Cardiac muscle cell (in vitro differentiated cells and primary cell): ENCODE measurements at regions not wholly inside any gene's neighbourhood (a gene's known extent, or its start where the extent isn't known, plus 50 kb on each side); places are given as distances from the start of the nearest gene placed in this dataset.

Source experiments
- DNase-seq, 2 donors: peaks; one replicate each; pipeline versions ENCODE4 v3.0.0 to v3.0.0-alpha.2; 2010 to 2017; ENCODE audit warnings: low read depth in 1 of 2, low spot score in 1 of 2
- H3K27ac ChIP-seq: fragments of 200-600 bp; sonication (generic); 2 replicates; pipeline ENCODE4 v1.5.1; 2016
- H3K27me3 ChIP-seq: fragments of 200-600 bp; sonication (generic); 2 replicates; pipeline ENCODE4 v1.6.0; 2016; ENCODE audit warnings: control low read depth
- H3K36me3 ChIP-seq: fragments of 200-600 bp; sonication (generic); 2 replicates; pipeline ENCODE4 v1.5.1; 2016; ENCODE audit warnings: control low read depth
- H3K4me1 ChIP-seq: fragments of 200-600 bp; sonication (generic); 2 replicates; pipeline ENCODE4 v1.8.1; 2017; ENCODE audit warnings: low read depth, mild to moderate bottlenecking, mixed run types
- H3K4me3 ChIP-seq: fragments of 200-600 bp; sonication (generic); 2 replicates; pipeline ENCODE4 v1.5.1; 2016; ENCODE audit warnings: mild to moderate bottlenecking
- H3K9me3 ChIP-seq: fragments of 200-600 bp; sonication (generic); 2 replicates; pipeline ENCODE4 v1.5.1; 2017; ENCODE audit warnings: low read depth, mild to moderate bottlenecking, control low read depth
- TF ChIP-seq, protein P1 (sequence below): IDR thresholded peaks from 2 replicates; pipeline ENCODE4 v1.5.1; 2012; ENCODE audit warnings: low read depth, mild to moderate bottlenecking, low read length

GRCh38 chr10:56771343-56771742 lies 410.3 kb upstream of the ZWINT start:
- no peak overlapping the region for H3K27ac ChIP-seq
- TF ChIP-seq, protein P1, sequence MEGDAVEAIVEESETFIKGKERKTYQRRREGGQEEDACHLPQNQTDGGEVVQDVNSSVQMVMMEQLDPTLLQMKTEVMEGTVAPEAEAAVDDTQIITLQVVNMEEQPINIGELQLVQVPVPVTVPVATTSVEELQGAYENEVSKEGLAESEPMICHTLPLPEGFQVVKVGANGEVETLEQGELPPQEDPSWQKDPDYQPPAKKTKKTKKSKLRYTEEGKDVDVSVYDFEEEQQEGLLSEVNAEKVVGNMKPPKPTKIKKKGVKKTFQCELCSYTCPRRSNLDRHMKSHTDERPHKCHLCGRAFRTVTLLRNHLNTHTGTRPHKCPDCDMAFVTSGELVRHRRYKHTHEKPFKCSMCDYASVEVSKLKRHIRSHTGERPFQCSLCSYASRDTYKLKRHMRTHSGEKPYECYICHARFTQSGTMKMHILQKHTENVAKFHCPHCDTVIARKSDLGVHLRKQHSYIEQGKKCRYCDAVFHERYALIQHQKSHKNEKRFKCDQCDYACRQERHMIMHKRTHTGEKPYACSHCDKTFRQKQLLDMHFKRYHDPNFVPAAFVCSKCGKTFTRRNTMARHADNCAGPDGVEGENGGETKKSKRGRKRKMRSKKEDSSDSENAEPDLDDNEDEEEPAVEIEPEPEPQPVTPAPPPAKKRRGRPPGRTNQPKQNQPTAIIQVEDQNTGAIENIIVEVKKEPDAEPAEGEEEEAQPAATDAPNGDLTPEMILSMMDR = no peak
- H3K36me3 ChIP-seq = no peaks in the 10 kb centered on the region
- no peaks in the 10 kb centered on the region for H3K4me1 ChIP-seq
- H3K27me3 ChIP-seq = no peaks in the 10 kb centered on the region
- H3K4me3 ChIP-seq = no peak overlapping the region
- no peak for DNase-seq
- H3K9me3 ChIP-seq = no peaks in the 10 kb centered on the region

- Histone ChIP-seq H3K4me1 (no peaks in the 10 kb centered on the region), H3K9me3 (no peaks in the 10 kb centered on the region), H3K27ac (no peak overlapping the region), H3K4me3 (no peak overlapping the region), H3K27me3 (no peaks in the 10 kb centered on the region), H3K36me3 (no peaks in the 10 kb centered on the region)
- TF ChIP-seq, protein P1 = no peak
- DNase-seq = no peak
Observed at GRCh38 chr10:56763090-56763489, 402.0 kb upstream of the ZWINT start.

DNA sequence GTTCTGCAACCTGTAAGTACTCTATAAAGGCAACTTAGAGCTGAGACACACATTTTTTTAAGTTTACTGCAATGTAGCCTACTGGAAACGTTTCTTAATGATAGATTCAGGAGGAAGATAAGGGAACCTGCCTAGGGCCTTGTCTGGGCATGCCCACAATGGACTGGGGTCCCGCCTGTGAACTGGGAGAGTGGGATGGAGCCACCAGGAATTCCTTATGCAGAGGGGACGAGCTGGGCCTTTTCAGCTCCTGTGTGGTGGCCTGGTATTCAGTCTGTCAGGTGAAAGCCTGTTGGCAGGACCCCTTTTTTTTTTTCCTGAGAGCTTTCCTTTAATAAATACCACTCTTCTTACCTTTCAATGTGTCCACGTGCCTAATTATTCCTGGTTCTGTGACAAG lies 384.4 kb upstream of the ZWINT start:
- Histone ChIP-seq H3K27ac (no peak overlapping the region), H3K36me3 (no peaks in the 10 kb centered on the region), H3K27me3 (no peaks in the 10 kb centered on the region), H3K9me3 (no peaks in the 10 kb centered on the region), H3K4me3 (no peak overlapping the region), H3K4me1 (no peaks in the 10 kb centered on the region)
- no peak for DNase-seq
- TF ChIP-seq, protein P1 = no peak

GRCh38 chr10:56728349-56728748 lies 367.3 kb upstream of the ZWINT start:
- no peak for DNase-seq
- Histone ChIP-seq H3K36me3 (no peaks in the 10 kb centered on the region), H3K4me3 (no peak overlapping the region), H3K4me1 (no peaks in the 10 kb centered on the region), H3K27me3 (no peaks in the 10 kb centered on the region), H3K9me3 (no peaks in the 10 kb centered on the region), H3K27ac (no peak overlapping the region)
- TF ChIP-seq, protein P1 = no peak

DNA sequence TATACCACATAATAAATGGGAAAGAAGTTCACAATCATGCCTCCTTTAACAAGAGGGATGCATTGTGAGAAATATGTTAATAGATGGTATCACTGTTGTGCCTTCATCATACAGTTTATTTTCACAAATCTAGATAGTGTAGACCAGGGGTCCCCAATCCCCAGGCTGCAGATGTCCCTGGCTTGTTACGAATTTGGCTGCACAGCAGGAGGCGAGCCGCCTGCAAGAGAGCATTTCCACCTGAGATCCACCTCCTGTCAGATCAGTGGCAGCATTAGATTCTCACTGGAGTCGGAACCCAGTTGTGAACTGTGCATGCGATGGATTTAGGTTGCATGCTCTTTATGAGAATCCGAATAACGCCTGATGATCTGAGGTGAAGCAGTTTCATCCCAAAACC lies 361.9 kb upstream of the ZWINT start:
- Histone ChIP-seq H3K36me3 (no peaks in the 10 kb centered on the region), H3K27me3 (no peaks in the 10 kb centered on the region), H3K9me3 (no peaks in the 10 kb centered on the region), H3K4me1 (no peaks in the 10 kb centered on the region), H3K27ac (no peak overlapping the region), H3K4me3 (no peak overlapping the region)
- no peak for DNase-seq
- TF ChIP-seq, protein P1 = no peak

- Histone ChIP-seq H3K27ac (no peak overlapping the region), H3K9me3 (no peaks in the 10 kb centered on the region), H3K4me3 (no peak overlapping the region), H3K4me1 (no peaks in the 10 kb centered on the region), H3K36me3 (no peaks in the 10 kb centered on the region), H3K27me3 (no peaks in the 10 kb centered on the region)
- TF ChIP-seq, protein P1 = no peak
- no peak for DNase-seq
Observed at GRCh38 chr10:56715262-56715661, 354.2 kb upstream of the ZWINT start.
